GM12892 (cell line): ENCODE measurements at regions not wholly inside any gene's neighbourhood (a gene's known extent, or its start where the extent isn't known, plus 50 kb on each side); places are given as distances from the start of the nearest gene placed in this dataset.

Experiments used
- DNase-seq: peaks from one replicate; pipeline ENCODE4 v3.0.0; 2011; ENCODE audit not compliant: insufficient read length
- FAIRE-seq: peaks from 2 replicates; lab custom pipeline; 2011; peaks lifted over from hg19 to GRCh38; lab: Jason Lieb, UNC
- POLR2A ChIP-seq: IDR thresholded peaks from 2 replicates; pipeline ENCODE4 v1.6.1; 2011; ENCODE audit warnings: low read depth, low read length, control low read depth
- POLR2AphosphoS5 ChIP-seq: IDR thresholded peaks from 2 replicates; pipeline ENCODE4 v1.6.1; 2011; ENCODE audit warnings: low read depth, low read length, control low read depth
- TAF1 ChIP-seq: IDR thresholded peaks from 2 replicates; pipeline ENCODE4 v1.6.1; 2011; ENCODE audit warnings: low read depth, mild to moderate bottlenecking, control low read depth, low read length, borderline replicate concordance

DNA sequence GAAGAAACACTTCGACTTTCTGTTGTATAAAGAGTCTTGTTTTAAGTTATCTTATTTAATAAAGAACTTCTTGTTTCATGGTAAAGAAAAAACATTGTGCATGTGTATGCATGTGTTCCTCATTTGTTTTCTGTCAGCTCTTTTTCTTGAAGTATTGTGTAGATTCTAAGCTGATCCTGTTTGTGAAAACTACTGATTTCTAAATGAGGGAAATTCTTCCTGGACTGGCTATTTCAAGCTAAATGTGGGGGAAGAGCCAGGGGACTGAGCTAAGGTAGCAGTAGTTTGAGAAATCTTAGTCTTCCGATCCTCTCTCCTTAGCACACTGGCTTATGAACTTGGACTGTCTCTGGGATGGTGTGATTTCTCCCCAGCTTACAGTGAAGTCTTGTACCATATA, 56.4 kb upstream of the RBMS1 start:
- FAIRE-seq, result no peak
- TF ChIP-seq TAF1, result no peak
- TF ChIP-seq POLR2A, result no peak
- DNase-seq, result no peak

DNA sequence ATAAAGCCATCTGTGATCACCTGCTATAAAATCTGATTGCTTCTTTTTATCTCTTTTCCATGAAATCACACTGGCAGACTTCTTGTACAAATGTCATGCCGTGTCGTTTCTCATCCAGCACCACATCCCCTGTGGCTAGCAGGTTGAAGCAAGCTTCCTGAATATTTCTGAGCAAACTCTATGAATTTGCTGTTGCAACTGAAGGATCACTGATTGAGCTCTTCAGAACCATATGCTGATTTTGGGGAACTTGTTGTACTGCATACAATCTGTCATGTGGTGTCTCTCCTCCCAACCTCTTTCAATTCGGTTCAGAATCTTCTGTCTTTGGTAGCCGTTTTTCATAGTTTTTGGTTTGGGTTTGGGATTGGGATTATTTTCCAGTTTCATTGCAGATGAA, 57.7 kb upstream of the RBMS1 start:
- DNase-seq, result no peak
- no peak for FAIRE-seq

DNA sequence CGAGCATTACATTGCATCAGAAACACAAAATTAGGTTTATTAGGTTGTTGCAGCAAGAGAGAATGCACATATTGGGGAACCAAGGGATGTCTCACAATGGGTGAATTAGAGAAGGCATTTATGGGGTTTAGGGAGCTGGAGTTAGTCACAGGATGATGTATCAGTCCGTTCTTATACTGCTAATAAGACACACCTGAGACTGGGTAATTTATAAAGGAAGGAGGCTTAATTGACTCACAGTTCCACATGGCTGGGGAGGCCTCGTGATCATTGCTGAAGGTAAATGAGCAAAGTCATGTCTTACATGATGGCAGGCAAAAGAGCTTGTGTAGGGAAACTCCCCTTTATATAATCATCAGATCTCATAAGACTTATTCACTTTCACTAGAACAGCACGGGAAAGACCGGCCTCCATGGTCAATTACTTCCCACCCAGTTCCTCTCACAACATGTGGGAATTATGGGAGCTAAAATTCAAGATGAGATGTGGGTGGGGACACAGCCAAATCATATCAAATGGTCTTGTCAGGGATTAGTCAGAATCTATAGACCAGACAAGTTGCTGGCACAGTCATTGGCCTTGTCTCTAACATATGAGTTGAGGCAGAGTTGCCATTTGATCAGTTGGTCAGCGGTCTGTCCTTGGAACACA, 61.9 kb upstream of the RBMS1 start:
- TF ChIP-seq TAF1 (no peak), POLR2A (no peak), POLR2AphosphoS5 (no peak)
- FAIRE-seq (no peak), DNase-seq (no peak)

More for the DNA sequence above, 57.7 kb upstream of the RBMS1 start:
- no peak for TF ChIP-seq POLR2AphosphoS5
- no peak for TF ChIP-seq TAF1
- TF ChIP-seq POLR2A, result no peak

DNA sequence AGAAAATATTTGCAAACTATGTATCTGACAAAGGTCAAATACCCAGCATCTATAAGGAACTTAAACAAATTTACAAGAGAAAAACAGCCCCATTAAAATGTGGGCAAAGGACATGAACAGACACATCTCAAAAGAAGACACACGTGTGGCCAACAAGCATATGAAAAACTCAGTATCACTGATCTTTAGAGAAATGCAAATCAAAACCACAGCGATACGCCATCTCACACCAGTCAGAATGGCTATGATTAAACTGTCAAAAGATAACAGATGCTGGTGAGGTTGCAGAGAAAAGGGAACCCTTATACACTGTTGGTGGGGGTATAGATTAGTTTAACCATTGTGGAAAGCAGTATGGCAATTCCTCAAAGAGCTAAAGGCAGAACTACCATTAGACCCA, 64.3 kb upstream of the RBMS1 start:
- FAIRE-seq (no peak), DNase-seq (no peak)
- TF ChIP-seq TAF1 (no peak), POLR2A (no peak), POLR2AphosphoS5 (no peak)

DNA sequence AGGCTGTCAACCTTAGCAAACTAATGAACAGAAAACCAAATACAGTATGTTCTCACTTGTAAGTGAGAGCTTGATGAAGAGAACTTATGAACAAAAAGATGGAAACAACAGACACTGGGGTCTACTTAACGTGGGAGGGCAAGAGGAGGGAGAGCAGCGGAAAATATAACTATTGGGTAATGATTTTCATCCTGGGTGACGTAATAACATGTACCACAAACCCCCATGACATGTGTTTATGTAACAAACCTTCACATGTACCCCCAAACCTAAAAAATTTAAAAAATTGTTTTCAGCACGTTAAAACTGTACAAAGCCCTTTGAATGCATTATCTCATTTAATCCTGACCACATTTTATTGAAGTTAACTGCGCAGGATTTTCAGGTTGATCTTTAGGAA, 64.9 kb upstream of the RBMS1 start:
- FAIRE-seq (no peak), DNase-seq (no peak)
- TF ChIP-seq POLR2A, result no peak
- no peak for TF ChIP-seq POLR2AphosphoS5
- TF ChIP-seq TAF1, result no peak

DNA sequence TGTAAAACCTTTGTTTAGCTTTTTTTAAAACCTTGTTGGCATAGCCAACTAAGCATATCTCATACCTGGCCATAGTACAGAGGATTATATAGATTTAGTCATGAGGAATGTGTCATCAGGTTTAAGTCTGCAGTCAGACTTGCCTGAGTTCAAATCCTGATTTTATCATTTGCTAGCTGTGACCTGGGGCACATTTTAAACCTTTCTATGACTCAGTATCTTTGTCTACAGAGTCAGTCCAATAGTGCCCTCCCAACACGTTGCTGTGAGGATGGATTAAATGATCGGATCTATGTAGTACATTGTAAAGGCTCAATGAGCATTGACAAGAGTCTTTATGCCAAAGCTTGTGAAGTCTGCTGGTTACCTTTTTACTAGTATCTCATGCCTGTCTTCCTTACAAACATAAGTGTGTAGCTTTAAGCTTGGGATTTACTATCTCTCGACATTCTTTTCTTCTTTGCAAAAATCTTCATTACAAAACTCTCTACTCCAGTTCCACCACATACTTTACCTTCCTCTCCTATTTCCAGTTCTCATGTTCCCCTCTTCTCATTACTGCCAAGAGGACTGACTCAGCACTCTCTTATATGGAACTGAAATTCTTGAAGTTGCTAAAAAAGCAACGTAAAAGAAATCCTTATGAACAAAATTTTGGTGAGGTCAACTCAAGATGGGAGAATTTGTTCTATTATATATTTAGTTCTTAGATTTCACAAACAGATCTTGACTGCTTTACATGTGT, 68.1 kb upstream of the RBMS1 start:
- TF ChIP-seq TAF1 (no peak), POLR2A (no peak), POLR2AphosphoS5 (no peak)
- FAIRE-seq (no peak), DNase-seq (no peak)

DNA sequence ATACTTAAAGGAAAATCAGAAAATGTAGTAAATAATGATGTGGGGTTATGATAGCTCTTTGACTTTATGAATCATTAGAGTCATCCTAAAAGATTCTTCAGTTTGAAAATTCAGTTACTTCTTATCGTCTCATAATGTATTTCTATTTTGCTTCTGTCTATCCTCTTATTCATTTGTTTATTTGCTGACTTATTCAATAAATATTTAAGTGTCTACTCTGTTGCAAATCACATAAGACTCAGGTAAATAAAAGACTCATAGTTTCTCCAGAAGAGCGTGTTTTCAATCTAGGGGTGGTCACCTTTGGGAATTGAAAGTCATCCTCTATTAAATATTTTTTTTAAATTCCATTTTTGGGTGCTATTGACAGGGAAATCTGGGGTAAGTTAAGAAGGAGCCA, 69.1 kb upstream of the RBMS1 start:
- TF ChIP-seq POLR2AphosphoS5 (no peak), POLR2A (no peak)
- FAIRE-seq (no peak), DNase-seq (no peak)

DNA sequence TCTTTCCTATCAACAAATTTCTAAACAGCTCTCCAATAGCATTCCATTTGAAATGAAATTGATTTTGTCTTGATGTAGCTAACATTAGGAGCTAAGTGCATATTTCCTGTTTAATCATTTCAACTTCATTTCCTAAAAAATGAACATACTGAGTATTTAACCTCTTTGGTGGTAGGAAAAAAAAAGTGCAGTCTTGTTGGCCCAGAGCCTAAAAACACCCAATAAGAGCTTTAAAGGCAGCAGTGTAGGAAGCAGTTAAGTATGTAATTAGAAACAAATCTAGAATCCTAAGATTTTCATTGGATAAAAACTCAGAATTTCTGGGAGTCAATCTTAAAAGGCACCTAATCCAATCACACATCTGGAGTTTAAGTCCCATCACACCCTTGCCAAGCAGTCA, 71.0 kb upstream of the RBMS1 start:
- no peak for DNase-seq
- no peak for FAIRE-seq
- TF ChIP-seq TAF1 (no peak), POLR2AphosphoS5 (no peak), POLR2A (no peak)

DNA sequence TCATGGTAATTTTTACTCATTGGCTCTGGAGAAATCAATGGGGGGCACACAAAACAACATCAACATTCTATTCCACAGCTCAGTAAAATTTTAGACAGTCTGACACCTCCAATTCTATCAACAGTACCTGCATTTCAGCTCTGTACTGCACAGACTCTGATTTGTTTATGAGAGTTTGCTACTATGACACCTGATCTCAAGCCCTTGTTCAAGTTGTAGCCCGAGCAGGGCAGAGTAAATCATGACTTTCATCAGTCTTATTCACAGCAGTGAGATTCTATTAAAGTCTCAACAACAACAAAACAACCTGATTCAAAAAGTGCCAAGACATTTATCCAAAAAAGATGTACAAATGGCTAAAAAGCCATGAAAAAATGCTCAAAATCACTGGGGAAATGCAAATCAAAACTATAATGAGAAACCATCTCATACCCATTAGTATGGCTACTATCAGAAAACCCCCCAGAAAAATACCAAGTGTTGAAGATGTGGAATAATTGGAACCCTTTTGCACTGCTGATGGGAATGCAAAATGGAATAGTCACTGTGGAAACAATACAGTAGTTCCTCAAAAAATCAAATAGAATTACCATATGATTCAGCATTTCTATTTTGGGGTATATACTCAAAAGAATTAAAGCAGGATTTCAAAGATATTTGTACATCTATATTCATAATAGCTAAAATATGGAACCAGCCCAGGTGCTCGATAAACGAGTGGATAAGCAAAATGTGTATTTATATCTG, 71.7 kb upstream of the RBMS1 start:
- DNase-seq (no peak), FAIRE-seq (no peak)
- TF ChIP-seq POLR2A, result no peak
- no peak for TF ChIP-seq TAF1
- TF ChIP-seq POLR2AphosphoS5, result no peak

DNA sequence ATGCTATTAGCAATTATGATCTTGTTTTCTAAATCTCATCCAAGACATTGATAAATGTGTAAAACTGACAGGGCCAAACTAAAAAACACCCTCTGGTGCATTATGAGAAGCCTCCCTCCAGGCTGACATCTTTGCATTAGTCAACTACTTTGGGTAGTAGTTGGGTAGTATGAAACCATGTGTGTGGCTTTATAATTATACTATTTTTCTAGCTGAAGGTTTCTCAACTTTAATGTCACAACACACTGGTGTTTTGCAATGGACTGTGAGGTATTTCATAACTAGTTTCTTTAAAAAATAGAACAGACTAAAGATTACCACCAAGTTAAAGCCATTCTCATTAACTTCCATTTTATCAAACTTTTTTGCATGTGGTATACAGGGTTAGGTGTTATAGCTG, 73.1 kb upstream of the RBMS1 start:
- no peak for TF ChIP-seq POLR2AphosphoS5
- TF ChIP-seq POLR2A, result no peak
- no peak for TF ChIP-seq TAF1
- FAIRE-seq, result no peak

DNA sequence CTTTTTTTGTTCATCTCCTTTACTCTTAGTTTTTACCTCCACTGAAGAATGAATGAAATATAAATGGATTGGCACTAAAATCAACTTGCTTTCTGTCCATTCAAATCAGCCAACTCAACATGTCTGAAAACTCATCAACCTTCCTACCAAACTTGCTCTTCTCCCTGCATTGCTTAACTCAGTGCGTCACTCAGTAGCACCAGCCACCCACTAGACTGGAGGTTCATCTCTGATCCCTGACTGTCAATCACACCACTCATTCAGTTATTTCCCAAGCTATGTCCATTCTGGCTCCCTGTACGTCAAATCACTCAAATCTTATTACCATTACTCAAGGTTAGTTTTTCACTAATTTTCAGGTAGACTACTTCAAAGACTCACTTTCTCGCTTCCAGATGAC, 75.2 kb upstream of the RBMS1 start:
- FAIRE-seq (no peak), DNase-seq (no peak)
- no peak for TF ChIP-seq TAF1
- no peak for TF ChIP-seq POLR2AphosphoS5

More for the DNA sequence above, 73.1 kb upstream of the RBMS1 start:
- no peak for DNase-seq
